Heart left ventricle (tissue), 13 donors: ENCODE measurements at regions not wholly inside any gene's neighbourhood (a gene's known extent, or its start where the extent isn't known, plus 50 kb on each side); places are given as distances from the start of the nearest gene placed in this dataset.

Source experiments
- CTCF ChIP-seq, 12 donors: fragments of 200-600 bp; sonication (generic) in 4 of 12; IDR thresholded peaks; one replicate each; pipeline versions ENCODE4 v1.5.0 to v1.8.0; 2018 to 2022; ENCODE audit warnings: antibody characterized with exemption in 12 of 12, mild to moderate bottlenecking in 5 of 12
- POLR2A ChIP-seq, 2 donors: fragments of 450-650 bp; IDR thresholded peaks; one replicate each; pipeline ENCODE4 v1.6.1; 2017; ENCODE audit warnings: antibody characterized with exemption in 2 of 2, mild to moderate bottlenecking in 2 of 2, moderate library complexity in 2 of 2
- donor health status: ischemic (EF 13 %, LVEDD 7.1; RV severe dilation, severe dysfunction).
- donor health status: DM: no; HTN: yes; CAD: no.
- donor health status: DM: no; HTN: no; CAD: no.
- donor health status: ischemic (EF 25% LVEDD 6.9; RV normal size, moderate dysfunction).
- donor health status: ischemic (EF 25% LVEDD 5.7; RV mildly dilated, moderate dysfunction).
- donor health status: ischemic (EF 35%, LVEDD 5.7; RV mildly dilated, moderate dysfunction).
- donor health status: nonischemic (EF 11% LVEDD 7.7; RV severe dilation, severe dysfunction).
- donor health status: DM: yes; HTN: yes; CAD: no.
- donor health status: PGD.
- donor health status: ischemic (EF 29% LVEDD 5.4; RV normal size, mild dysfunction).
- donor health status: nonischemic (EF 23%, LVEDD 6.1; RV moderate dilation, normal function).

- TF ChIP-seq CTCF (IDR thresholded peaks at IDR 0.05), result no peak
- no peak for TF ChIP-seq POLR2A (IDR thresholded peaks at IDR 0.05)
Measured at GRCh38 chr5:120152931-120153330, 311.2 kb upstream of the PRR16 start.
